Cerebellar cortex (tissue), 1 donor: ENCODE measurements at regions not wholly inside any gene's neighbourhood (a gene's known extent, or its start where the extent isn't known, plus 50 kb on each side); places are given as distances from the start of the nearest gene placed in this dataset.

ENCODE experiments used
- DNase-seq: peaks from one replicate; pipeline ENCODE4 v3.0.0-alpha.2; 2015; ENCODE audit warnings: low spot score

GRCh38 chr18:78883501-78883900 is 96.1 kb upstream of the SALL3 start:
- DNase-seq = no peak

- no peak for DNase-seq
Measured at GRCh38 chr18:78884502-78884901, 95.1 kb upstream of the SALL3 start.

GRCh38 chr18:78889250-78889649 is 90.4 kb upstream of the SALL3 start:
- DNase-seq = no peak

GRCh38 chr18:78890388-78890787 is 89.2 kb upstream of the SALL3 start:
- no peak for DNase-seq

- DNase-seq = no peak
Measured at GRCh38 chr18:78891185-78891762, 88.3 kb upstream of the SALL3 start.

- no peak for DNase-seq
Measured at GRCh38 chr18:78892177-78892576, 87.4 kb upstream of the SALL3 start.

- DNase-seq = no peak
Measured at GRCh38 chr18:78892721-78893120, 86.9 kb upstream of the SALL3 start.

- no peak for DNase-seq
Measured at GRCh38 chr18:78893281-78894032, 86.2 kb upstream of the SALL3 start.

GRCh38 chr18:78894033-78894305 is 85.6 kb upstream of the SALL3 start:
- no peak for DNase-seq

GRCh38 chr18:78895207-78896001 is 84.2 kb upstream of the SALL3 start:
- DNase-seq = no peak

GRCh38 chr18:78896111-78896905 is 83.3 kb upstream of the SALL3 start:
- no peak for DNase-seq

- DNase-seq = no peak
Measured at GRCh38 chr18:78898066-78898465, 81.6 kb upstream of the SALL3 start.

GRCh38 chr18:78898635-78899034 is 81.0 kb upstream of the SALL3 start:
- DNase-seq = no peak

- no peak for DNase-seq
Measured at GRCh38 chr18:78899241-78899640, 80.4 kb upstream of the SALL3 start.

GRCh38 chr18:78900938-78901909 is 78.4 kb upstream of the SALL3 start:
- no peak for DNase-seq

GRCh38 chr18:78901923-78902794 is 77.5 kb upstream of the SALL3 start:
- no peak for DNase-seq

- DNase-seq = no peak
Measured at GRCh38 chr18:78902795-78903435, 76.7 kb upstream of the SALL3 start.

GRCh38 chr18:78903436-78904178 is 76.0 kb upstream of the SALL3 start:
- DNase-seq = no peak

- DNase-seq = no peak
Measured at GRCh38 chr18:78904179-78904531, 75.5 kb upstream of the SALL3 start.
